Lung (tissue), 11 donors: ENCODE measurements at regions not wholly inside any gene's neighbourhood (a gene's known extent, or its start where the extent isn't known, plus 50 kb on each side); places are given as distances from the start of the nearest gene placed in this dataset.

Experiments used
- ATAC-seq: fragments of 200-7000 bp; cut with Tn5 transposase; one replicate; pipeline ENCODE4 v1.9.1; 2020; ENCODE audit warnings: moderate number of reproducible peaks; ENCODE audit not compliant: insufficient read depth, low FRiP score
- DNase-seq, 3 donors: peaks; one replicate each; pipeline ENCODE4 v3.0.0-alpha.2; 2013 to 2017
- H3K27ac ChIP-seq, 2 donors: one replicate each; pipeline ENCODE4 v1.5.1; 2013; ENCODE audit warnings: mild to moderate bottlenecking in 2 of 2, moderate library complexity in 2 of 2, control low read depth in 1 of 2, inconsistent platforms in 1 of 2, low read depth in 1 of 2, low read length in 1 of 2
- H3K27me3 ChIP-seq, 3 donors: one replicate each; pipeline ENCODE4 v1.5.1; 2013; ENCODE audit warnings: low read length in 2 of 3; ENCODE audit not compliant: control insufficient read depth in 3 of 3, insufficient read depth in 3 of 3
- H3K36me3 ChIP-seq, 4 donors: one replicate each; pipeline ENCODE4 v1.5.1; 2013; ENCODE audit warnings: low read length in 4 of 4, mild to moderate bottlenecking in 1 of 4, moderate library complexity in 1 of 4; ENCODE audit not compliant: control insufficient read depth in 4 of 4, insufficient read depth in 4 of 4
- H3K4me1 ChIP-seq, 5 donors: one replicate each; pipeline ENCODE4 v1.5.1; 2013; ENCODE audit warnings: low read length in 5 of 5, mild to moderate bottlenecking in 2 of 5, moderate library complexity in 1 of 5; ENCODE audit not compliant: control insufficient read depth in 5 of 5, insufficient read depth in 5 of 5
- H3K4me3 ChIP-seq: one replicate; pipeline ENCODE4 v1.5.1; 2013; ENCODE audit warnings: mild to moderate bottlenecking, control low read depth, moderate library complexity
- H3K9ac ChIP-seq, 2 donors: one replicate each; pipeline ENCODE4 v1.5.1; 2013; ENCODE audit warnings: low read length in 2 of 2, control low read depth in 1 of 2; ENCODE audit not compliant: insufficient read depth in 1 of 2
- H3K9me3 ChIP-seq, 4 donors: one replicate each; pipeline ENCODE4 v1.5.1; 2013; ENCODE audit warnings: low read length in 3 of 4, mild to moderate bottlenecking in 1 of 4, moderate library complexity in 1 of 4; ENCODE audit not compliant: control insufficient read depth in 4 of 4, insufficient read depth in 3 of 4
- CTCF ChIP-seq: IDR thresholded peaks from 2 replicates; pipeline ENCODE4 v1.5.1; 2012; ENCODE audit warnings: mild to moderate bottlenecking; ENCODE audit errors: control extremely low read depth, extremely low read depth
- WGBS, 2 donors: extraction: QIAGEN DNeasy Blood & Tissue Kit; methylation state at CpG; one replicate each; pipeline ENCODE4 v1.1.7; 2013; 5-methylcytosine and 5-hydroxymethylcytosine counted together
- donor health status: control.
- donor health status: control.
- donor health status: Bipolar disorder and iron deficiency.
- donor health status: healthy.
- donor health status: DM: yes; HTN: yes; CAD: no.

- H3K36me3 ChIP-seq: no peaks in the 10 kb centered on the region
- H3K27ac ChIP-seq: no peak overlapping the region
- DNase-seq (no peak), ATAC-seq (no peak)
- no peak for TF ChIP-seq CTCF
- no peak overlapping the region for H3K4me3 ChIP-seq
- H3K9ac ChIP-seq: no peak overlapping the region
- H3K4me1 ChIP-seq: no peaks in the 10 kb centered on the region
- WGBS, 2 donors: 42 to 67% methylated on average over 6 of the region's 6 CpGs
- no peaks in the 10 kb centered on the region for H3K27me3 ChIP-seq
- peaks cover 0 to 24% (median 2%) of the 10 kb centered on the region in 4 donors for H3K9me3 ChIP-seq
These were observed 1161.9 kb downstream of the UQCRFS1 start for GRCh38 chr19:28051047-28051446.

GRCh38 chr19:28049875-28050274 is 1163.1 kb downstream of the UQCRFS1 start:
- H3K27me3 ChIP-seq: no peaks in the 10 kb centered on the region
- H3K4me1 ChIP-seq: no peaks in the 10 kb centered on the region
- DNase-seq: no peak
- H3K4me3 ChIP-seq: no peak overlapping the region
- no peak for ATAC-seq
- H3K36me3 ChIP-seq: no peaks in the 10 kb centered on the region
- H3K27ac ChIP-seq: no peak overlapping the region
- TF ChIP-seq CTCF: no peak
- H3K9me3 ChIP-seq: peaks cover 0 to 27% (median 2%) of the 10 kb centered on the region in 4 donors
- 86 to 88% methylated on average over 2 of the region's 2 CpGs for WGBS, 2 donors
- no peak overlapping the region for H3K9ac ChIP-seq

GRCh38 chr19:28046932-28047331 is 1166.0 kb downstream of the UQCRFS1 start:
- no peaks in the 10 kb centered on the region for H3K4me1 ChIP-seq
- no peak overlapping the region for H3K4me3 ChIP-seq
- no peak overlapping the region for H3K27ac ChIP-seq
- H3K9ac ChIP-seq: no peak overlapping the region
- no peaks in the 10 kb centered on the region for H3K27me3 ChIP-seq
- H3K9me3 ChIP-seq: peaks cover 0 to 27% (median 2%) of the 10 kb centered on the region in 4 donors
- WGBS, 2 donors: 93 to 95% methylated on average over 1 of the region's 1 CpG
- TF ChIP-seq CTCF: no peak
- ATAC-seq: no peak
- no peaks in the 10 kb centered on the region for H3K36me3 ChIP-seq
- DNase-seq: no peak

- H3K9ac ChIP-seq: no peak overlapping the region
- DNase-seq: no peak
- 60 to 88% methylated on average over 2 of the region's 2 CpGs for WGBS, 2 donors
- TF ChIP-seq CTCF: no peak
- no peaks in the 10 kb centered on the region for H3K36me3 ChIP-seq
- H3K4me1 ChIP-seq: no peaks in the 10 kb centered on the region
- H3K27me3 ChIP-seq: no peaks in the 10 kb centered on the region
- H3K9me3 ChIP-seq: peaks cover 0 to 25% (median 2%) of the 10 kb centered on the region in 4 donors
- no peak overlapping the region for H3K4me3 ChIP-seq
- no peak for ATAC-seq
- H3K27ac ChIP-seq: no peak overlapping the region
These were observed 1167.3 kb downstream of the UQCRFS1 start for GRCh38 chr19:28045621-28046020.
